Parathyroid adenoma (tissue), 2 donors: ENCODE measurements at regions not wholly inside any gene's neighbourhood (a gene's known extent, or its start where the extent isn't known, plus 50 kb on each side); places are given as distances from the start of the nearest gene placed in this dataset.

Source experiments
- H2AFZ ChIP-seq: fragments of 300-600 bp; sonication (generic); one replicate; pipeline ENCODE4 v1.7.0; 2017; ENCODE audit warnings: antibody characterized with exemption, mild to moderate bottlenecking
- H3K27ac ChIP-seq: fragments of 300-600 bp; sonication (generic); one replicate; pipeline ENCODE4 v1.7.0; 2017
- H3K27me3 ChIP-seq: fragments of 300-600 bp; sonication (generic); one replicate; pipeline ENCODE4 v1.7.0; 2017; ENCODE audit warnings: low read length; ENCODE audit not compliant: control insufficient read depth, insufficient read depth
- H3K36me3 ChIP-seq: fragments of 300-600 bp; sonication (generic); one replicate; pipeline ENCODE4 v1.7.0; 2017; ENCODE audit warnings: low read length; ENCODE audit not compliant: control insufficient read depth, insufficient read depth
- H3K4me1 ChIP-seq: fragments of 300-600 bp; sonication (generic); one replicate; pipeline ENCODE4 v1.7.0; 2017; ENCODE audit warnings: control low read depth
- H3K4me2 ChIP-seq: fragments of 300-600 bp; sonication (generic); one replicate; pipeline ENCODE4 v1.7.0; 2017; ENCODE audit warnings: low read length
- H3K4me3 ChIP-seq: fragments of 300-600 bp; sonication (generic); one replicate; pipeline ENCODE4 v1.7.0; 2017; ENCODE audit warnings: low read depth, low read length
- H3K79me2 ChIP-seq: fragments of 300-600 bp; sonication (generic); one replicate; pipeline ENCODE4 v1.7.0; 2017; ENCODE audit warnings: control low read depth
- H3K9ac ChIP-seq: fragments of 300-600 bp; sonication (generic); one replicate; pipeline ENCODE4 v1.7.0; 2017; ENCODE audit warnings: mild to moderate bottlenecking
- H3K9me3 ChIP-seq: fragments of 300-600 bp; sonication (generic); one replicate; pipeline ENCODE4 v1.7.0; 2017; ENCODE audit warnings: low read length; ENCODE audit not compliant: control insufficient read depth
- TF ChIP-seq, protein P1 (sequence below): fragments of 300-600 bp; sonication (generic); IDR thresholded peaks from one replicate; pipeline ENCODE4 v1.7.0; 2017; ENCODE audit warnings: antibody characterized with exemption, mild to moderate bottlenecking
- donor health status: primary hyperparathyroidism.

DNA sequence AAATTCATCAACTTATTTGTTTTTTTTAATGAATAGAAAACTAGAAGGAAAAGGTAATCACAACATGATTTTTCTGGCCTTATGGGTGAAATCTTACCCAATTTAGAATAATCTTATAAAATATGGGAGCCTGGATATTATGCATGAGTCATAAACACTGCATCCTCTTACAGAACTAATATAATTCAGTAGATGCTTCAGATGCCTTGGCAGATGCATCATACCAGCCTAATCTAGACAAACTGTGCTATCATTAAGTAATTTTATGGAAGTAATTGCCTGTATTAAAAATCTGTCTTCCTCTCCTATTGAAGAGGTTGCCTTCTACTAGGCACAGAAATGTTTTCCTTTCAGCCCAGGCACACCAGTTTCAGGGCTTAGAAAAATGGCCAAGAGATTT is 2384.6 kb upstream of the WWC1 start:
- Histone ChIP-seq H3K9ac (no peak overlapping the region), H3K79me2 (no peaks in the 10 kb centered on the region), H2AFZ (no peak overlapping the region), H3K27me3 (no peaks in the 10 kb centered on the region), H3K4me3 (no peak overlapping the region), H3K4me1 (no peaks in the 10 kb centered on the region), H3K4me2 (no peak overlapping the region), H3K36me3 (no peaks in the 10 kb centered on the region), H3K9me3 (no peaks in the 10 kb centered on the region), H3K27ac (no peak overlapping the region)
- TF ChIP-seq, protein P1, sequence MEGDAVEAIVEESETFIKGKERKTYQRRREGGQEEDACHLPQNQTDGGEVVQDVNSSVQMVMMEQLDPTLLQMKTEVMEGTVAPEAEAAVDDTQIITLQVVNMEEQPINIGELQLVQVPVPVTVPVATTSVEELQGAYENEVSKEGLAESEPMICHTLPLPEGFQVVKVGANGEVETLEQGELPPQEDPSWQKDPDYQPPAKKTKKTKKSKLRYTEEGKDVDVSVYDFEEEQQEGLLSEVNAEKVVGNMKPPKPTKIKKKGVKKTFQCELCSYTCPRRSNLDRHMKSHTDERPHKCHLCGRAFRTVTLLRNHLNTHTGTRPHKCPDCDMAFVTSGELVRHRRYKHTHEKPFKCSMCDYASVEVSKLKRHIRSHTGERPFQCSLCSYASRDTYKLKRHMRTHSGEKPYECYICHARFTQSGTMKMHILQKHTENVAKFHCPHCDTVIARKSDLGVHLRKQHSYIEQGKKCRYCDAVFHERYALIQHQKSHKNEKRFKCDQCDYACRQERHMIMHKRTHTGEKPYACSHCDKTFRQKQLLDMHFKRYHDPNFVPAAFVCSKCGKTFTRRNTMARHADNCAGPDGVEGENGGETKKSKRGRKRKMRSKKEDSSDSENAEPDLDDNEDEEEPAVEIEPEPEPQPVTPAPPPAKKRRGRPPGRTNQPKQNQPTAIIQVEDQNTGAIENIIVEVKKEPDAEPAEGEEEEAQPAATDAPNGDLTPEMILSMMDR = no peak

DNA sequence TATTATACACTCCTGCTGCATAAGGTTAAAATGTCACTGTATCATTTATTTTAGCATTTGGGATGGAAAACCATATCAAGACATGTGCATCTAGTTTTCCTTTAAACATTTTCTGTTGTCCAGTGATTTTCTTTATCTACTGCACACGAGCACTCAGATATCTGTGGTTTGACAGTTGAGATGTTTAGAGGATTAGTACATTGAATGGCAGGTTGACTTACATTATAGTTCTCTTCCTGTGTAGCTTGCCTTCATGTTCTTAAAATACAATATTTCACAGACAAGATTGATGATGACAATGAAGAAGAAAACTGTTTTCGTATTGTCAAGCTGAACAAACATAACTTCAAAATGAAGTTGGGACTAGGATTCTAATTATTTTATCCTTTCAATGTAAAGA is 2378.4 kb upstream of the WWC1 start:
- no peaks in the 10 kb centered on the region for H3K27me3 ChIP-seq

DNA sequence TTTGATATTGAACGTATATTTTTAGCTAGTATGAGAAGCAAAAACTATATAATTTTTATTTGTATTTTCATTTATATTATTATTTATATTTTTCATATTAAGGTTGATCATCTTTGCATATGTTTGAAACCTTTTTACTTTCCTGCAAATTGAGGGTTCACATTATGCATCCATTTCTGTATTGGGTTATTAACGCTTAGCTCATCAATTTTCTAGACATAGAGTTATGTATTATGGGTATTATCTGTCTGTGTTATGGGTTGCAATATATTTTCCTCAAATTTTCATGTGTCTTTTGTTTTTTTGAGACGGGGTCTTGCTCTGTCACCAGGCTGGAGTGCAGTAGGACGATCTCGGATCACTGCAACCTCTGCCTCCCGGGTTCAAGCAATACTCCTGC is 2377.0 kb upstream of the WWC1 start:
- no peaks in the 10 kb centered on the region for H3K36me3 ChIP-seq
- no peak overlapping the region for H3K9ac ChIP-seq
- no peaks in the 10 kb centered on the region for H3K9me3 ChIP-seq
- H3K4me3 ChIP-seq = no peak overlapping the region
- TF ChIP-seq, protein P1 = no peak
- H3K27ac ChIP-seq = no peak overlapping the region
- H3K4me1 ChIP-seq = no peaks in the 10 kb centered on the region
- H2AFZ ChIP-seq = no peak overlapping the region
- H3K4me2 ChIP-seq = no peak overlapping the region
- no peaks in the 10 kb centered on the region for H3K79me2 ChIP-seq
- no peaks in the 10 kb centered on the region for H3K27me3 ChIP-seq

More for the DNA sequence above, 2378.4 kb upstream of the WWC1 start:
- no peaks in the 10 kb centered on the region for H3K9me3 ChIP-seq
- no peaks in the 10 kb centered on the region for H3K79me2 ChIP-seq
- no peak overlapping the region for H3K4me3 ChIP-seq
- H3K4me1 ChIP-seq = no peaks in the 10 kb centered on the region
- H2AFZ ChIP-seq = no peak overlapping the region
- TF ChIP-seq, protein P1 = no peak
- H3K4me2 ChIP-seq = no peak overlapping the region
- H3K27ac ChIP-seq = no peak overlapping the region
- H3K36me3 ChIP-seq = no peaks in the 10 kb centered on the region
- H3K9ac ChIP-seq = no peak overlapping the region

DNA sequence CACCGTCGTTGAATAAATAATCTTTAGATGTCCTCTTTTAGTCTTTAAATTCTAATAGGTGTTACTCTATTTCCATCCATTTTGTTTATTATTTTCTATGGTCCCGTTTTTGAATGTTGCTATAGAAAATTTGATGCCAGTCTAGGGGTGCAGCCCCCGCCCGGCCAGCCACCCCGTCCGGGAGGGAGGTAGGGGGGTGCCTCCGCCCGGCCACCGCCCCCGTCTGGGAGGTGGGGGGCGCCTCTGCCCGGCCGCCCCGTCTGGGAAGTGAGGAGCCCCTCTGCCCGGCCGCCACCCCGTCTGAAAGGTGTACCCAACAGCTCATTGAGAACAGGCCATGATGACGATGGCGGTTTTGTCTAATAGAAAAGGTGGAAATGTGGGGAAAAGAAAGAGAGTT is 2372.2 kb upstream of the WWC1 start:
- TF ChIP-seq, protein P1 = no peak
- Histone ChIP-seq H3K27ac (no peak overlapping the region), H3K9ac (no peak overlapping the region), H3K36me3 (no peaks in the 10 kb centered on the region), H3K4me1 (no peaks in the 10 kb centered on the region), H3K4me2 (no peak overlapping the region), H3K79me2 (no peaks in the 10 kb centered on the region), H2AFZ (no peak overlapping the region), H3K27me3 (no peaks in the 10 kb centered on the region), H3K4me3 (no peak overlapping the region), H3K9me3 (no peaks in the 10 kb centered on the region)

DNA sequence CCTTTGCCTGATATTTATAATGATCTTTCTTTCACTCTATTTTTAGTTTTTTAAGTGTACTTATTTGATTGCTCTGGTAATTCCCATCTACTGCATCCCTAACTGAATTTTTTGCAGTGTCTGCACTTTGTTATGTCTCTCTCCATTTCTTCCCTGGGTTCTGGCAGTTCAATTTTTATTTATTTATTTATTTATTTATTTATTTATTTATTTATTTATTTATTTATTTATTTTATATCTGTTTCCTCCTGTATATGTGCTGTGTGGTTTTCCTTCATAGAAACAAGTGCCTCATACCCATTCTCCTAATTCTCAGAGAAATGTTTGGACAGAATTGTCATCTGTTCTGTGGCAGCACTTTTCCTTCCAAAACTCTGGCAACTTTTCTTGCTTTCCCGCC is 2370.8 kb upstream of the WWC1 start:
- Histone ChIP-seq H3K27ac (no peak overlapping the region), H3K27me3 (no peaks in the 10 kb centered on the region), H3K79me2 (no peaks in the 10 kb centered on the region), H3K9ac (no peak overlapping the region), H3K4me2 (no peak overlapping the region), H2AFZ (no peak overlapping the region), H3K4me3 (no peak overlapping the region), H3K9me3 (no peaks in the 10 kb centered on the region), H3K4me1 (no peaks in the 10 kb centered on the region), H3K36me3 (no peaks in the 10 kb centered on the region)
- TF ChIP-seq, protein P1 = no peak
